ENCODE measurements at regions not wholly inside any gene's neighbourhood (a gene's known extent, or its start where the extent isn't known, plus 50 kb on each side); places are given as distances from the start of the nearest gene placed in this dataset.
"Not testable (repeated sequence)": the region's sequence is repeated elsewhere in the genome, so short reads cannot be mapped to it uniquely, and the experiment has no call there.

GRCh38 chr12:33076401-33076800 lies 179.8 kb upstream of the PKP2 start:
- TF ChIP-seq CTCF (conservative IDR thresholded peaks at IDR 0.05; ENCODE audit: low read depth, low read length); EZH2 (IDR thresholded peaks at IDR 0.05; ENCODE audit: borderline replicate concordance, low read depth, low read length, poor library complexity, severe bottlenecking): not testable (repeated sequence)

All from A673 (cell line).